Lower leg skin (tissue), 3 donors: ENCODE measurements at regions not wholly inside any gene's neighbourhood (a gene's known extent, or its start where the extent isn't known, plus 50 kb on each side); places are given as distances from the start of the nearest gene placed in this dataset.

Experiments used
- CTCF ChIP-seq, 3 donors: fragments of 450-650 bp; IDR thresholded peaks; one replicate each; pipeline ENCODE4 v1.5.1; 2016; ENCODE audit warnings: antibody characterized with exemption in 3 of 3, mild to moderate bottlenecking in 3 of 3, moderate library complexity in 2 of 3
- POLR2A ChIP-seq, 2 donors: fragments of 450-650 bp; IDR thresholded peaks; one replicate each; pipeline ENCODE4 v1.6.1; 2016 to 2017; ENCODE audit warnings: antibody characterized with exemption in 2 of 2, mild to moderate bottlenecking in 1 of 2, moderate library complexity in 1 of 2

- no peak for TF ChIP-seq CTCF (IDR thresholded peaks at IDR 0.05)
- TF ChIP-seq POLR2A (IDR thresholded peaks at IDR 0.05) = no peak
Measured at GRCh38 chr4:167642250-167642649, 408.0 kb upstream of the SPOCK3 start.
